Fibroblast of skin of right biceps (primary cell): ENCODE measurements at regions not wholly inside any gene's neighbourhood (a gene's known extent, or its start where the extent isn't known, plus 50 kb on each side); places are given as distances from the start of the nearest gene placed in this dataset.

Experiments
- DNase-seq: peaks from one replicate; pipeline ENCODE4 v3.0.0-alpha.2; 2013

DNA sequence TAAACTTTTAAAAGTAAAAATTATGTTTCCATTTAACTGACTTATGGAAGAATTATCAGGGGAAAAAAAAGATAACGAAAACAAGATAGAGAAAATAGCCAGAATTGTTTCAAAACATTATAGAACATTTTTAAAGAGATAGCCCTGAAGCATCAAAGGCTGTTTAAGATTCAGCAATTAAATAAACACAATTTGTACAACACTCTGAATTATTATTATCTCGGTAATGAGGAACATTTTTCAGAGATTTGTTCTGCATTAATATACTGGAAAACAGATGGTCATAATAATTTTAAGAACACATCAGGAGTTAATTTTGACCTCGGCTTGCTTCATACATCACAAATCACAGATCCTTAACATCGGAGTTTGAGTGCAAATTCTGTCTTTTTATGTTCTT lies 643.8 kb downstream of the SORCS1 start:
- DNase-seq: no peak

- peak; percentile 44 for DNase-seq
These were observed 645.0 kb downstream of the SORCS1 start for GRCh38 chr10:106519376-106520030.

- no peak for DNase-seq
These were observed 649.2 kb downstream of the SORCS1 start for GRCh38 chr10:106515206-106515790.

- DNase-seq: no peak
These were observed 651.1 kb downstream of the SORCS1 start for GRCh38 chr10:106513352-106513771.

GRCh38 chr10:106511917-106512316 lies 652.6 kb downstream of the SORCS1 start:
- DNase-seq: no peak

GRCh38 chr10:106508950-106509349 lies 655.6 kb downstream of the SORCS1 start:
- no peak for DNase-seq

DNA sequence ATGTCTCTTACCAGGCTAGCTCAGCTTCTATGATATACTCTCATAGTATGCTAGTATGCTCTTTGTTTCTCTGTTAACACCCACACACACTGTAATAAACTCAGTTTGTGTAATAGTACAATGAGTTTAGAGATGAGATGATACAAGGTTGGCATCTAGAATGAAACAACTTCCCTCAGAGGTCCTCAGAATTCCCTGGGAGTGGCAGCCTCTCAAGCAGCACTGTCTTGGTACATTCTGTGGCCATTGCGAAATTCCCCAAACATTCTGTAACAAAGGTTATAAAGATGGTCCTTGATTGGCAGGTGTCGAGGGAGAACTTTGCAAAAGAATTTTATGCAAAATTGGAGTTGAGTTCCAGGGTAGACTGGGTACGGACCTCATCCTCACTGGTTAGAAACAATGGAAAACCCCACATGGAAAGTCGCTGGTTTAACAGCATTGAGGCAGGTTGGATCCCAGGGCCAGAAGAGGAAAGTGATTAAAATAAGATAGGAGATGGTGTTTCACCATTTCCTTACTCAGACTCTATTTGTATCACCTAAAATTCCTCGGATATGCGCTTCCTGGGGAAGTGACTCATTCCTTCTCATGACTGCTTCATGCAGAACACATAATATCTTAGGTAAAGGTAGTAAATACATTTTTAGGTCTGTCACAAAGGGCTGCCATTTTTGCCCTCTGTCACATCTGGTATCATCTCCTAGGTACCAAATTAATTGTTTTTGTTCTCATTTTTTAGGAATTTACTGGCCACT lies 657.8 kb downstream of the SORCS1 start:
- peak; percentile 6 for DNase-seq

- peak; percentile 55 for DNase-seq
These were observed 660.0 kb downstream of the SORCS1 start for GRCh38 chr10:106504536-106504935.

GRCh38 chr10:106502641-106503040 lies 661.9 kb downstream of the SORCS1 start:
- peak; percentile 14 for DNase-seq

DNA sequence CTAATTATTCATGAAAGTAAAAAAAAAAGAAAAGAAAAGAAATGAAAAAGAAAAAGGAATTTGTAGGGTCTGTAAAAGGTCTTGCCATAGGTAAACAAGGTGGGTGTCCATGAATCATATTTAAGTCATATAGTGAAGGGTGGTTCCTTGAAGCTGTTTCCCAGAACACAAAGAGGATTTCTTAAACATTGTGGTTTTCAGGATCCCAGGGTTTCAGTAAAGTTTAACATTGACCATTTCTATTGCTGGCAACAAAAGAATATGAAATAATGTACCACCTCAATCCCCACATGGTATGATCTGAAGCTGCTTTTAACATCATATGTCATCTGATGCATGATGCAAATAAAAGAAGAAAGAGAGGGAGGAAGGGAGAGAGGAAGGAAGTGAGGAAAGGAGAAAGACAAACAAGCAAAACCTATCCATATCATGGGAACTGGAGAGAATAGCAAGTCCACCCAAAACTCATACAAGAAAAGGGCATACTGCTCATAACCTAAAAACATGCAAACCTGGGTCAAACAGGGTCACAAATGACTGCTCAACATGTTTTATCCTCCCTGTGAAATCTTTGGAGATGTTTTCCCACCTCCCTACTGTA lies 663.5 kb downstream of the SORCS1 start:
- DNase-seq: no peak

- DNase-seq: no peak
These were observed 664.2 kb downstream of the SORCS1 start for GRCh38 chr10:106500041-106500924.

DNA sequence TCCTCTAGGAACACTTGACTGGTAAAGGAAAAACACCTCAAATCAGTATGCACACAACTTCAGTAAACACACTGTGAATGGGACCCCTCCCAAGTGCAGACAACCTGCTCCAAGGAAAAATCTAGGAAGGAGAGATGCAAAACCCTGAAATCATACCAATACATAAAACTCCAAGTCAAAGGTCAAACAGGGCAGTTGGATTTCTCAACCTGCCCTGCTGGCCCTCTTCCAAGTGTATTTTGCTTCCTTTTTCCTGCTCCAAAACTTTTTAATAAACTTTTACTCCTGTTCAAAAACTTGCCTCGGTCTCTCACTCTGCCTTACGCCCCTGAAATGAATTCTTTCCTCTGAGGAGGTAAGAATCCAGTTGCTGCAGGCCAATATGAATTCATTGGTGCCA lies 665.1 kb downstream of the SORCS1 start:
- no peak for DNase-seq

- DNase-seq: no peak
These were observed 665.8 kb downstream of the SORCS1 start for GRCh38 chr10:106498675-106499074.

DNA sequence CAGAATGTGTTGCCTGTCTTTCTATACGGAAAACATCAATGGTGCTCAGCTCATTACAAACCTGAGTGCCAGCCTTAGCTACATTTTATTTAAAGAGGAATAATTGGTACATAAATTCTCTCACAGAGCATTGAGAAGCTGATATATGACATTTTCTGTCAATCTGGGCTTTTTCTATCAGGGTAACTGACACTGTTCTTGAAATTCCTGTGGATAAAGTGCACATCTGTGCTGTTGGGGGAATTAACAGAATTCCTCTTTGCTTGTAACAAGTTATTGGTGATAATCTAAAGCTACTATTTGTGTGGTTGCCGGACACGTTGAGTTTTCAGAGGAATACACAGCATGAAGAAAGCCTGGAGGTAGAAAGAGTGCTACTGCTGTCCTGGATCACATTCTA lies 668.6 kb downstream of the SORCS1 start:
- no peak for DNase-seq

GRCh38 chr10:106493751-106494150 lies 670.8 kb downstream of the SORCS1 start:
- no peak for DNase-seq

- DNase-seq: no peak
These were observed 671.3 kb downstream of the SORCS1 start for GRCh38 chr10:106493226-106493625.

- DNase-seq: no peak
These were observed 676.8 kb downstream of the SORCS1 start for GRCh38 chr10:106487726-106488125.

- DNase-seq: no peak
These were observed 682.8 kb downstream of the SORCS1 start for GRCh38 chr10:106481598-106482275.

DNA sequence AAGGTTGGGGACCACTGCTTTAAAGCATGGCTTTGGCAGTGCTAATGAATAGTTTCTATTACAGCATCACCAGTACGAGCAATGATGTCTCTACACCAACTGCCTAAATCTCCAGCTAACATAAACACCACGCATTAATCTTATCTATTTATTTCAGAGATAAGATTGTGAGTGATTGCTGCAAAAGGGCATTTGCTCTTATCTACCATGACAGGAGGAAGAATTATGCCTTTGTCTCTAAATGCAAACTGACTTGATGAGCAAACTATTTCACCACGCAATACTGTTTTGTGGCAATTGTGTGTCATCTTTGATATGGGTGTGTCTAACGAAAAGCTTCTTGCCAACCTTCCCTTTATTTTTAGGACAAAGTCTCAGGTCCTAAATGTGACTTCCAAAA lies 684.9 kb downstream of the SORCS1 start:
- DNase-seq: no peak

DNA sequence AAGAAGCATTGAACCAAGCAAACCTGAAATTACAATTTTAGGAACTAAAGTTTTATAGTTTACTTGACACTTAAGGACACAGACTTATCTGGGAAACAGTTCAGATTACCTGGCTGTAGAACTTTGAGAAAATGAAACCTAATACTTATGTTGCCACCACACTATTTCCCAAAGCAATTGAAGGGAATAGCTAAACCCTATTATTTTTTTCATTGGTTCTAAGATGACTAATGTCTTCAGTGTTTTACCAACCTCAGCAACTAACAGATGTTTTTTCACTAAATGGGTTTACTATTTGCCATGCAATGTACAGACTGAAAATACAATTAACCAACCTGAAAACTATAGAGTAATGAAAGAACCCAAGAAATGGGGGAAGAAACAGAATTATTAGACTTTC lies 689.6 kb downstream of the SORCS1 start:
- peak; percentile 6 for DNase-seq

DNA sequence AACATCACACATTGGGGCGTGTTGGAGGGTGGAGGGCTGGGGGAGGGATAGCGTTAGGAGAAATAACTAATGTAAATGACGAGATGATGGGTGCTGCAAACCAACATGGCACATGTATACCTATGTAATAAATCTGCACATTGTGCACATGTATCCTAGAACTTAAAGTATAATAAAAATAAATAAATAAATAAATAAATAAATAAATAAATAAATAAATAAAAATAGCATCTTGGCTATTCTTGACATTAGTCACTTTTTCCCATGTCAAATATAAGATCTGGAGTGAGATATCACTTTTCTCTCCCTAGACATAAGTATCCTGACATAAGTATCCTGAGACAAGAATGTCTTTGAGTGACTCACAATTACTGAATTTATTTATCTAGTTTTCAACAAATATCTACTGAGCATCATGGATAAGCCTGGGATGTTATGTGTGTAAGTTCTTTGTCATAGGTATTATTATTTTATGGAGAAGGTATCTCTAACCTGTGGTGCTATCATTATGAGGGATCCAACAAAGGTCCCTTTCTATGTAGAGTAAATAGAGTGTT lies 691.3 kb downstream of the SORCS1 start:
- no peak for DNase-seq

DNA sequence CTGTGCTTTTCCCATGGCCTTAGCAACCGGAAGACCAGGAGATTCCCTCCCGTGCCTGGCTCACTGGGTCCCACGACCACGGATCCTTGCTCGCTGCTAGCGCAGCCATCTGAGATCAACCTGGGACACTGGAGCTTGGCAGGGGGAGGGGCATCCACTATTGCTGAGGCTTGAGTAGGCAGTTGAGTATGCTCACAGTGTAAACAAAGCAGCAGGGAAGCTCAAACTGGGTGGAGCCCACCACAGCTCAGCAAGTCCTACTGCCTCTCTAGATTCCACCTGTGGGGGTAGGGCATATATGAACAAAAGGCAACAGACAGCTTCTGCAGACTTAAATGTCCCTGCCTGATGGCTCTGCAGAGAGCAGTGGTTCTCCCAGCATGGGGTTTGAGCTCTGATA lies 697.0 kb downstream of the SORCS1 start:
- DNase-seq: peak; percentile 9
